ENCODE measurements at regions not wholly inside any gene's neighbourhood (a gene's known extent, or its start where the extent isn't known, plus 50 kb on each side); places are given as distances from the start of the nearest gene placed in this dataset.

DNA sequence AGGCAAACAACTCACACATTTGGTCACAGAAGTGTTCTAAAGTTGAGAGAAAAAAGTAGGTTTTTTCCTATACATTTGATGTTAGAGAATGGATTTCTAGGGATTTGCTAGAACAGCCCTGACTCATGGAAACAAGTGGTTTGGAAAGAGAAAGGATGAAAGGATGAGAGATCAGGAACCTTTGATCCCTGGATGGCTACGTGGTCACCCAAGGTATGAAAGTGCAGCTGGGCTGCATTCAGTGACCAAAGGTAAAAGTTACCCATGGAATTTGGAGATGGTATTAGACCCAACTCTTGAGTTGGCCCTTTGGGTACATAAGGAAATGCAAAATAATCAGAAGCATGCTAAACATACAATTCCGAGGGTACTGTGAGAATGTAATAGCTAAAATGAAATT, 61.3 kb upstream of the SPIN1 start:
- TF ChIP-seq ZNF555 (tag by site-specific recombination; conservative IDR thresholded peaks at IDR 0.05) (no peak), ZNF549 (tag by site-specific recombination; IDR thresholded peaks at IDR 0.05) (no peak), ZNF132 (tag by site-specific recombination; IDR thresholded peaks at IDR 0.05; ENCODE audit: borderline replicate concordance) (no peak), ZNF223 (tag by site-specific recombination; IDR thresholded peaks at IDR 0.05) (no peak), ZNF324 (tag by site-specific recombination; IDR thresholded peaks at IDR 0.05) (no peak), ZNF701 (tag by site-specific recombination; IDR thresholded peaks at IDR 0.05) (no peak), ZNF280D (tag by site-specific recombination; IDR thresholded peaks at IDR 0.05) (no peak), ZNF23 (tag by site-specific recombination; IDR thresholded peaks at IDR 0.05; ENCODE audit: borderline replicate concordance) (no peak), ZNF654 (tag by site-specific recombination; IDR thresholded peaks at IDR 0.05; ENCODE audit: low read depth) (no peak), EGR2 (tag by site-specific recombination; IDR thresholded peaks at IDR 0.05; ENCODE audit: low read depth) (no peak), PRDM10 (tag by site-specific recombination; IDR thresholded peaks at IDR 0.05) (no peak), PRDM1 (tag by site-specific recombination; IDR thresholded peaks at IDR 0.05) (no peak), ZNF366 (tag by site-specific recombination; conservative IDR thresholded peaks at IDR 0.05) (no peak), ZNF610 (tag by site-specific recombination; IDR thresholded peaks at IDR 0.05; ENCODE audit: borderline replicate concordance) (no peak), TSHZ1 (tag by site-specific recombination; IDR thresholded peaks at IDR 0.05; ENCODE audit: borderline replicate concordance) (no peak), ZNF777 (tag by site-specific recombination; IDR thresholded peaks at IDR 0.05; ENCODE audit: borderline replicate concordance) (no peak), ZNF707 (tag by site-specific recombination; IDR thresholded peaks at IDR 0.05) (no peak)
- TF ChIP-seq, protein P1, sequence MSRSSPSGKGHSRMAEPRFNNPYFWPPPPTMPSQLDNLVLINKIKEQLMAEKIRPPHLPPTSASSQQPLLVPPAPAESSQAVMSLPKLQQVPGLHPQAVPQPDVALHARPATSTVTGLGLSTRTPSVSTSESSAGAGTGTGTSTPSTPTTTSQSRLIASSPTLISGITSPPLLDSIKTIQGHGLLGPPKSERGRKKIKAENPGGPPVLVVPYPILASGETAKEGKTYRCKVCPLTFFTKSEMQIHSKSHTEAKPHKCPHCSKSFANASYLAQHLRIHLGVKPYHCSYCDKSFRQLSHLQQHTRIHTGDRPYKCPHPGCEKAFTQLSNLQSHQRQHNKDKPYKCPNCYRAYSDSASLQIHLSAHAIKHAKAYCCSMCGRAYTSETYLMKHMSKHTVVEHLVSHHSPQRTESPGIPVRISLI (tag by site-specific recombination; IDR thresholded peaks at IDR 0.05): no peak
- TF ChIP-seq, protein P2, sequence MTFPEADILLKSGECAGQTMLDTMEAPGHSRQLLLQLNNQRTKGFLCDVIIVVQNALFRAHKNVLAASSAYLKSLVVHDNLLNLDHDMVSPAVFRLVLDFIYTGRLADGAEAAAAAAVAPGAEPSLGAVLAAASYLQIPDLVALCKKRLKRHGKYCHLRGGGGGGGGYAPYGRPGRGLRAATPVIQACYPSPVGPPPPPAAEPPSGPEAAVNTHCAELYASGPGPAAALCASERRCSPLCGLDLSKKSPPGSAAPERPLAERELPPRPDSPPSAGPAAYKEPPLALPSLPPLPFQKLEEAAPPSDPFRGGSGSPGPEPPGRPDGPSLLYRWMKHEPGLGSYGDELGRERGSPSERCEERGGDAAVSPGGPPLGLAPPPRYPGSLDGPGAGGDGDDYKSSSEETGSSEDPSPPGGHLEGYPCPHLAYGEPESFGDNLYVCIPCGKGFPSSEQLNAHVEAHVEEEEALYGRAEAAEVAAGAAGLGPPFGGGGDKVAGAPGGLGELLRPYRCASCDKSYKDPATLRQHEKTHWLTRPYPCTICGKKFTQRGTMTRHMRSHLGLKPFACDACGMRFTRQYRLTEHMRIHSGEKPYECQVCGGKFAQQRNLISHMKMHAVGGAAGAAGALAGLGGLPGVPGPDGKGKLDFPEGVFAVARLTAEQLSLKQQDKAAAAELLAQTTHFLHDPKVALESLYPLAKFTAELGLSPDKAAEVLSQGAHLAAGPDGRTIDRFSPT (tag by site-specific recombination; IDR thresholded peaks at IDR 0.05): no peak
- TF ChIP-seq, protein P3, sequence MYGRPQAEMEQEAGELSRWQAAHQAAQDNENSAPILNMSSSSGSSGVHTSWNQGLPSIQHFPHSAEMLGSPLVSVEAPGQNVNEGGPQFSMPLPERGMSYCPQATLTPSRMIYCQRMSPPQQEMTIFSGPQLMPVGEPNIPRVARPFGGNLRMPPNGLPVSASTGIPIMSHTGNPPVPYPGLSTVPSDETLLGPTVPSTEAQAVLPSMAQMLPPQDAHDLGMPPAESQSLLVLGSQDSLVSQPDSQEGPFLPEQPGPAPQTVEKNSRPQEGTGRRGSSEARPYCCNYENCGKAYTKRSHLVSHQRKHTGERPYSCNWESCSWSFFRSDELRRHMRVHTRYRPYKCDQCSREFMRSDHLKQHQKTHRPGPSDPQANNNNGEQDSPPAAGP (tag by site-specific recombination; IDR thresholded peaks at IDR 0.05): no peak
- H3K4me1 ChIP-seq (ENCODE audit: control insufficient read depth, insufficient read depth, low read length): no peaks in the 10 kb centered on the region
- ChIA-PET POLR2A (no interaction called here), CTCF (no interaction called here)
- no peaks in the 10 kb centered on the region for H3K36me3 ChIP-seq (ENCODE audit: control insufficient read depth in 2 of 2, insufficient read depth in 1 of 2, low read length in 2 of 2)
- no peak overlapping the region for H3K4me3 ChIP-seq (ENCODE audit: low read depth, low read length)
- no peak overlapping the region for H3K27ac ChIP-seq (ENCODE audit: extremely low read depth, low read depth, low read length)
- H3K9me3 ChIP-seq (ENCODE audit: control insufficient read depth, insufficient read depth, low read depth, low read length): no peaks in the 10 kb centered on the region

All from HEK293 (cell line).